Trophoblast cell (in vitro differentiated cells and primary cell): ENCODE measurements at regions not wholly inside any gene's neighbourhood (a gene's known extent, or its start where the extent isn't known, plus 50 kb on each side); places are given as distances from the start of the nearest gene placed in this dataset.

Source experiments
- DNase-seq, 2 donors: peaks; one replicate each; pipeline ENCODE4 v3.0.0-alpha.2; 2016
- H2AFZ ChIP-seq: 2 replicates; pipeline ENCODE4 v1.6.1; 2013; ENCODE audit warnings: low read length, moderate library complexity, mild to moderate bottlenecking; ENCODE audit not compliant: insufficient read depth, poor library complexity
- H2AK5ac ChIP-seq: 2 replicates; pipeline ENCODE4 v1.6.1; 2013; ENCODE audit warnings: mild to moderate bottlenecking, low read length
- H2BK120ac ChIP-seq: 2 replicates; pipeline ENCODE4 v1.6.1; 2013; ENCODE audit warnings: low read length, mild to moderate bottlenecking, moderate library complexity; ENCODE audit not compliant: insufficient read depth, poor library complexity
- H2BK12ac ChIP-seq: 2 replicates; pipeline ENCODE4 v1.6.1; 2013; ENCODE audit warnings: mild to moderate bottlenecking, low read length, moderate library complexity
- H2BK5ac ChIP-seq: 2 replicates; pipeline ENCODE4 v1.6.1; 2013; ENCODE audit warnings: low read length, low read depth, moderate library complexity, mild to moderate bottlenecking; ENCODE audit not compliant: poor library complexity
- H3K14ac ChIP-seq: 2 replicates; pipeline ENCODE4 v1.6.1; 2013; ENCODE audit warnings: mild to moderate bottlenecking, low read length
- H3K18ac ChIP-seq: 2 replicates; pipeline ENCODE4 v1.6.1; 2013; ENCODE audit warnings: mild to moderate bottlenecking, low read length
- H3K23ac ChIP-seq: 2 replicates; pipeline ENCODE4 v1.6.1; 2013; ENCODE audit warnings: low read length
- H3K27ac ChIP-seq: 2 replicates; pipeline ENCODE4 v1.5.1; 2013; ENCODE audit warnings: low read depth, mild to moderate bottlenecking, inconsistent platforms, low read length, moderate library complexity
- H3K27me3 ChIP-seq: 2 replicates; pipeline ENCODE4 v1.6.1; 2013; ENCODE audit warnings: inconsistent platforms, mild to moderate bottlenecking, low read length, moderate library complexity; ENCODE audit not compliant: insufficient read depth
- H3K36me3 ChIP-seq, 2 experiments: 1 replicate in 1 of 2; 2 replicates in 1 of 2; pipeline ENCODE4 v1.6.1; 2013; ENCODE audit warnings: low read length in 2 of 2, mild to moderate bottlenecking in 2 of 2, moderate library complexity in 1 of 2; ENCODE audit not compliant: insufficient read depth in 2 of 2, control insufficient read depth in 1 of 2
- H3K4ac ChIP-seq: 2 replicates; pipeline ENCODE4 v1.6.1; 2013; ENCODE audit warnings: low read depth, mild to moderate bottlenecking, low read length, moderate library complexity
- H3K4me1 ChIP-seq, 2 experiments: 1 replicate in 1 of 2; 2 replicates in 1 of 2; pipeline ENCODE4 v1.6.1; 2013; ENCODE audit warnings: low read length in 2 of 2, mild to moderate bottlenecking in 2 of 2, moderate library complexity in 1 of 2; ENCODE audit not compliant: insufficient read depth in 2 of 2, control insufficient read depth in 1 of 2
- H3K4me2 ChIP-seq: 2 replicates; pipeline ENCODE4 v1.6.1; 2013; ENCODE audit warnings: inconsistent platforms, mild to moderate bottlenecking, low read length, moderate library complexity
- H3K4me3 ChIP-seq: 2 replicates; pipeline ENCODE4 v1.5.1; 2013; ENCODE audit warnings: mild to moderate bottlenecking, low read depth, low read length, inconsistent platforms
- H3K79me1 ChIP-seq: one replicate; pipeline ENCODE4 v1.6.1; 2013; ENCODE audit warnings: low read length
- H3K79me2 ChIP-seq: 2 replicates; pipeline ENCODE4 v1.6.1; 2013; ENCODE audit warnings: low read length, mild to moderate bottlenecking; ENCODE audit not compliant: control insufficient read depth, insufficient read depth, poor library complexity
- H3K9ac ChIP-seq: 2 replicates; pipeline ENCODE4 v1.6.1; 2013; ENCODE audit warnings: mild to moderate bottlenecking, low read length
- H3K9me3 ChIP-seq: 2 replicates; pipeline ENCODE4 v1.6.1; 2013; ENCODE audit warnings: low read depth, mild to moderate bottlenecking, control low read depth, inconsistent platforms, low read length; ENCODE audit not compliant: insufficient read depth
- H4K12ac ChIP-seq: 2 replicates; pipeline ENCODE4 v1.6.1; 2013; ENCODE audit warnings: low read depth, mild to moderate bottlenecking, low read length, moderate library complexity
- H4K8ac ChIP-seq: 2 replicates; pipeline ENCODE4 v1.6.1; 2013; ENCODE audit warnings: low read depth, mild to moderate bottlenecking, low read length, moderate library complexity
- H4K91ac ChIP-seq: one replicate; pipeline ENCODE4 v1.6.1; 2013; ENCODE audit warnings: low read depth, mild to moderate bottlenecking, low read length, moderate library complexity
- WGBS: extraction: QIAGEN DNeasy Blood & Tissue Kit; methylation state at CpG from one replicate; pipeline ENCODE4 v1.1.7; 2013; ENCODE audit warnings: missing lambda C conversion rate; ENCODE audit not compliant: insufficient read length, insufficient coverage; ENCODE audit errors: extremely low coverage; 5-methylcytosine and 5-hydroxymethylcytosine counted together

DNA sequence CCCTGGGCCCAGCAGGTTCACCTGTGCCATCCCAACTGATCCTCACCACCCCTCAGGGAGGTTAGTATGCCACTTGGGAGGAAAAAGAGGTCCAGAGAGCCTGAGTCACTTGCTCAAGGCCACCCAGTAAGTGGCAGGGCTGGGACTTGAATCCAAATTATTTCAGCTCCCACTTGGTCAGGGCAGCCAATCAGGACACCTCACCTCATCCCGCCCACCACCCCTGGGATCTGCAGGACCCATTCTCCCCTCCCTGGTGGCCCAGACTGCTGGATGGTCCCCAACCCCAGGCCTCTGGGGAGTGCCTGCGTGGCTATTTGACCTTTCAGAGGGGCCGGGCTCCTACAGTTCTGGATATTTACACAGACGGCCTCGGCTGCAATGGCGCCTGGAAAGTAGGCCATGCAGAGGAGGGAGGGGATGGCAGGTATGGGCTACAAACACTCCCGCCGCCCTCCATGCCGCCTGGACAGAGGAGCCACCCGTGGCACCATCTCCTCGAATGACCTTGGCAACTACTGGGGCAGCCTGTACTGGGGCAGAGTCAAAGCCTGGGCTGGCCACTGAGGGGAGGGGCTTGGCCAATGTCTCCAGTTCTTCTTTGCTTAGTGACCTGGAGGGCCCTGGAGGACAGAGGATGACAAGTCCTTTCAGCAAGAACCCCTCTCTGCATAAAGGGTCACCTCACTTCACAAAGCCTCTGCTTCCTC, 153.6 kb upstream of the LINGO1 start:
- Histone ChIP-seq H3K4me3 (no peak overlapping the region), H3K79me2 (no peaks in the 10 kb centered on the region), H3K4me2 (no peak overlapping the region), H3K4ac (no peak overlapping the region), H3K18ac (no peak overlapping the region), H3K9ac (no peak overlapping the region), H2AFZ (no peak overlapping the region), H3K23ac (no peak overlapping the region), H4K91ac (no peak overlapping the region), H4K12ac (no peak overlapping the region), H2BK5ac (no peak overlapping the region), H3K27ac (no peak overlapping the region), H3K27me3 (no peaks in the 10 kb centered on the region), H3K36me3 (no peaks in the 10 kb centered on the region), H3K4me1 (peaks cover 0 to 2% of the 10 kb centered on the region in 2 experiments), H2BK120ac (no peak overlapping the region), H4K8ac (no peak overlapping the region), H3K9me3 (no peaks in the 10 kb centered on the region), H2BK12ac (no peak overlapping the region), H3K14ac (no peak overlapping the region), H3K79me1 (no peaks in the 10 kb centered on the region), H2AK5ac (no peak overlapping the region)
- WGBS: no CpG with 5 or more reads among the region's 11 CpGs
- DNase-seq: no peak

DNA sequence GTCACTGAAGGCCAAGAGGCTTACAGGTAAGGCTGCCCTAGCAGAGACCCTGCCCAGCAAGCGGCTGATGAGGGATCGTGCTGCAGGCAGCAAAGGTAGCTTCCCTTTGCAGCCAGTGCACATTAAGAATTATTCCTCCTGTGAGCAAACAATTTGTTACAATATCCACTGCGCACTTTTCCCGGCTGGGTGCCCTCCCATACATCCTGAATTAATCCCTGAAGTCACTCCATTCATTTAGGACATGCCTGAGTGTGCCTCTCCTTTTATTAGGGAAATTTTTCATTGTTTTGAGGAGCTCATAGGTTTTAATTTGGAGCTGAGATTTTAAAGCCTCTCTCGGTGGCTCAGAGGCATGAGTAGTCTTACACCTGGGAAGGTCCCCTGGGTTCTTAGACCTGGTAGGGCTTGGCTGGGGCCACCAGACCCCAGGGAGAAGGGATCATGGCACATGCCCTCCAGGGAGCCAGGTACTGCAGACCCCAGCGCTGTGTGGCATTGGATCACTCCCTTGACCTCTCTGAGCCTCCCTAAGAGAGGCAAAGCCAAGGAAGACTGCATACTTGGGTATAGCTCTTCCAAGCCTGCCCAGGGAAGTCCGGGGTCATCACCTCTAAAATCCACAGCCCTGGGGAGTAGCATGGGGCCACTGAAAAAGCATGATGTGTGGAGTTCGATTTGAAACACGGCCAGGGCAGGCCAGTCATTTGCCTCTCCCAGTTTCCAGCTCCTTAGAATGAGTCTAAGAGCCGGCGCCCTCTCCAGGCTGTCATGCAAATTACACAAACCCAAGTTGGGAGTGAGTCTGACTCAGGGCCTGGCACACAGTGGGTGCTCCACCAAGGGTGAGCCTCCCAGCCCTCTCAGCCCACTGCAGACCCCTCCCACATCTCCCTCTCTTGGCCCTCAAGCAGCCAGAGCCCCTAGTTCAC, 151.9 kb upstream of the LINGO1 start:
- H3K4ac ChIP-seq: no peak overlapping the region
- no peak overlapping the region for H2BK120ac ChIP-seq
- H2AK5ac ChIP-seq: no peak overlapping the region
- H3K18ac ChIP-seq: no peak overlapping the region
- WGBS: no CpG with 5 or more reads among the region's 11 CpGs
- no peak overlapping the region for H4K12ac ChIP-seq
- no peak overlapping the region for H3K27ac ChIP-seq
- H3K79me2 ChIP-seq: no peaks in the 10 kb centered on the region
- no peak overlapping the region for H4K8ac ChIP-seq
- H4K91ac ChIP-seq: no peak overlapping the region
- DNase-seq: peak in 1 of 2 donors; percentile 3
- no peak overlapping the region for H2BK12ac ChIP-seq
- no peak overlapping the region for H3K9ac ChIP-seq
- peaks cover 2% of the 10 kb centered on the region for H3K9me3 ChIP-seq
- H3K23ac ChIP-seq: no peak overlapping the region
- no peaks in the 10 kb centered on the region for H3K79me1 ChIP-seq
- H3K27me3 ChIP-seq: no peaks in the 10 kb centered on the region
- H3K36me3 ChIP-seq: no peaks in the 10 kb centered on the region
- H2BK5ac ChIP-seq: no peak overlapping the region
- no peak overlapping the region for H3K14ac ChIP-seq
- H3K4me3 ChIP-seq: no peak overlapping the region
- no peak overlapping the region for H2AFZ ChIP-seq
- peaks cover 0 to 5% of the 10 kb centered on the region in 2 experiments for H3K4me1 ChIP-seq
- no peak overlapping the region for H3K4me2 ChIP-seq

DNA sequence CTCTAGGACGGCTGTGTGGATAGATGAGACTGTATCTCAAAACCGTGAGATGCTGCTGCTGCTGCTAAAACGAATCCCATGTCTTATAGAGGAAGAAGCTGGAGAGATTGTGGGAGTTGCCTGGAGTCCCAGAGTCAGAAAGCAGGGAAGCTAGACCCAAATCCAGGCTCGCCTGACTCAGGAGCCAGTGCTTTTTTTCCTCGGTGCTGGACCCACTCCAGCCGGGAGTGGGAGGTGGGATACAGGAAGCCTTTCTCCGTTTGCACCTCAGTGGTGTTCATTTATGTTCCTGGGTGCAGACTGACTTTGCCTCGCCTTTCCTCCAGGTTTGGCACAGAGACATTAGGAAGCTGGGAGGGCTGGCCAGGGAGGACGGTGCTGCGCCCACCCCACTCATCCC, 150.9 kb upstream of the LINGO1 start:
- no CpG with 5 or more reads among the region's 10 CpGs for WGBS
- no peaks in the 10 kb centered on the region for H3K79me2 ChIP-seq

GRCh38 chr15:77782691-77783090, 150.0 kb upstream of the LINGO1 start:
- H3K4me3 ChIP-seq: no peak overlapping the region

More for the DNA sequence above, 150.9 kb upstream of the LINGO1 start:
- no peak overlapping the region for H3K4me3 ChIP-seq
- H4K91ac ChIP-seq: no peak overlapping the region
- no peak for DNase-seq
- no peak overlapping the region for H4K8ac ChIP-seq
- H3K4me2 ChIP-seq: no peak overlapping the region
- peaks cover 3% of the 10 kb centered on the region for H3K9me3 ChIP-seq
- no peak overlapping the region for H4K12ac ChIP-seq
- no peak overlapping the region for H3K14ac ChIP-seq
- H3K27me3 ChIP-seq: no peaks in the 10 kb centered on the region
- no peak overlapping the region for H2BK5ac ChIP-seq
- H3K27ac ChIP-seq: no peak overlapping the region
- H3K18ac ChIP-seq: no peak overlapping the region
- H3K79me1 ChIP-seq: no peaks in the 10 kb centered on the region
- no peak overlapping the region for H2AK5ac ChIP-seq
- no peak overlapping the region for H3K9ac ChIP-seq
- H2BK12ac ChIP-seq: no peak overlapping the region
- H3K23ac ChIP-seq: no peak overlapping the region
- H3K4ac ChIP-seq: no peak overlapping the region
- H3K36me3 ChIP-seq: no peaks in the 10 kb centered on the region
- H3K4me1 ChIP-seq: peaks cover 0 to 5% of the 10 kb centered on the region in 2 experiments
- no peak overlapping the region for H2BK120ac ChIP-seq
- H2AFZ ChIP-seq: no peak overlapping the region

More at GRCh38 chr15:77782691-77783090, 150.0 kb upstream of the LINGO1 start:
- Histone ChIP-seq H4K8ac (no peak overlapping the region), H4K91ac (no peak overlapping the region), H3K27me3 (no peaks in the 10 kb centered on the region), H3K4me1 (peaks cover 0 to 5% of the 10 kb centered on the region in 2 experiments), H4K12ac (no peak overlapping the region), H3K23ac (no peak overlapping the region), H2AFZ (no peak overlapping the region), H3K9ac (no peak overlapping the region), H3K14ac (no peak overlapping the region), H3K79me2 (no peaks in the 10 kb centered on the region), H2BK120ac (no peak overlapping the region), H3K4ac (no peak overlapping the region), H3K79me1 (no peaks in the 10 kb centered on the region), H3K9me3 (peaks cover 5% of the 10 kb centered on the region), H3K36me3 (no peaks in the 10 kb centered on the region), H2AK5ac (no peak overlapping the region), H2BK12ac (no peak overlapping the region), H3K4me2 (no peak overlapping the region), H2BK5ac (no peak overlapping the region), H3K18ac (no peak overlapping the region), H3K27ac (no peak overlapping the region)
- DNase-seq: no peak
- no CpG with 5 or more reads among the region's 4 CpGs for WGBS
